ENCODE measurements at regions not wholly inside any gene's neighbourhood (a gene's known extent, or its start where the extent isn't known, plus 50 kb on each side); places are given as distances from the start of the nearest gene placed in this dataset.

DNA sequence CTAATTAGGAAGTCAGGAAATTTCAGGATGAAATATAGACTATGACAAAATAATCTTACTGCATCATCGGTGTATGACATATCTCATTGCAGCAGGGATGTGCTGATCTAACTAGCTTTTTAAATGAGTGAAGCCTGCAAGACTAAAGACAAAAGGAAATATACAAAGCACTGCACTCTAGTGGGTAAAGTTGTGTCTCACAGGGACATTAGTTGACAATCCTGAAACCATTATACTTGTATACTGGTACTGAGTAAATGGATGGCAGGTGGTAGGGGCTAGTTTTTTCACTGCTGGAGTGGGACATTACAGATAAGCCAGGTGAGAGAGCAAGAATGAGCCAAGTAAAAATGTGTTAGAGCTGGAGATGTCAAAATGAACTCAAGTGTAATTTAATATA is 317.5 kb upstream of the RAB6C start:
- Histone ChIP-seq H3K4me3 (no peak overlapping the region), H3K27ac (no peak overlapping the region), H3K27me3 (no peaks in the 10 kb centered on the region), H3K4me1 (no peaks in the 10 kb centered on the region), H3K36me3 (no peaks in the 10 kb centered on the region), H3K9me3 (no peaks in the 10 kb centered on the region)
- no peak for DNase-seq
- no peak for TF ChIP-seq POLR2A (IDR thresholded peaks at IDR 0.05)
- TF ChIP-seq, protein P1, sequence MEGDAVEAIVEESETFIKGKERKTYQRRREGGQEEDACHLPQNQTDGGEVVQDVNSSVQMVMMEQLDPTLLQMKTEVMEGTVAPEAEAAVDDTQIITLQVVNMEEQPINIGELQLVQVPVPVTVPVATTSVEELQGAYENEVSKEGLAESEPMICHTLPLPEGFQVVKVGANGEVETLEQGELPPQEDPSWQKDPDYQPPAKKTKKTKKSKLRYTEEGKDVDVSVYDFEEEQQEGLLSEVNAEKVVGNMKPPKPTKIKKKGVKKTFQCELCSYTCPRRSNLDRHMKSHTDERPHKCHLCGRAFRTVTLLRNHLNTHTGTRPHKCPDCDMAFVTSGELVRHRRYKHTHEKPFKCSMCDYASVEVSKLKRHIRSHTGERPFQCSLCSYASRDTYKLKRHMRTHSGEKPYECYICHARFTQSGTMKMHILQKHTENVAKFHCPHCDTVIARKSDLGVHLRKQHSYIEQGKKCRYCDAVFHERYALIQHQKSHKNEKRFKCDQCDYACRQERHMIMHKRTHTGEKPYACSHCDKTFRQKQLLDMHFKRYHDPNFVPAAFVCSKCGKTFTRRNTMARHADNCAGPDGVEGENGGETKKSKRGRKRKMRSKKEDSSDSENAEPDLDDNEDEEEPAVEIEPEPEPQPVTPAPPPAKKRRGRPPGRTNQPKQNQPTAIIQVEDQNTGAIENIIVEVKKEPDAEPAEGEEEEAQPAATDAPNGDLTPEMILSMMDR (IDR thresholded peaks at IDR 0.05) = no peak

DNA sequence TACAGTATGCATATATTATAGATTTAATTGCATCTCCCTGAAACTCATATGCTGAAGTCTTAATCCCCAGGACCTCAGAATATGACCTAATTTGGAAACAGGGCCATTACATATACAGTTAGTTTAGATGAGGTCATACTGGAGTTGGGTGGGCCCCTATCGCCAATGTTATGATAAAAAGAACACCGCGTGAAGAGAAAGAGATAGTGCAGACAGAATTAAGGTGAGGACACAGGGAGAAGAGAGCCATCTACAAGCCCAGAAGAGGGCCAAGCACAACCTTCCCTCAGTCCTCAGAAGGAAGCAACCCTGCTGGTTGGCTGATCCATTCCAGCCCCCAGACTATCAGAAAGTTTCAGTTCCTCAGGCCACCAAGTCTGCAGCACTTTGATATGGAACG is 311.9 kb upstream of the RAB6C start:
- H3K27me3 ChIP-seq = no peaks in the 10 kb centered on the region
- no peak for DNase-seq
- no peak overlapping the region for H3K27ac ChIP-seq
- H3K9me3 ChIP-seq = no peaks in the 10 kb centered on the region
- no peaks in the 10 kb centered on the region for H3K4me1 ChIP-seq
- no peak overlapping the region for H3K4me3 ChIP-seq
- no peak for TF ChIP-seq POLR2A (IDR thresholded peaks at IDR 0.05)
- TF ChIP-seq, protein P1 (IDR thresholded peaks at IDR 0.05) = no peak
- H3K36me3 ChIP-seq = no peaks in the 10 kb centered on the region

GRCh38 chr2:129672521-129672920 is 306.9 kb upstream of the RAB6C start:
- no peak for DNase-seq
- TF ChIP-seq POLR2A (IDR thresholded peaks at IDR 0.05) = no peak
- TF ChIP-seq, protein P1 (IDR thresholded peaks at IDR 0.05) = no peak
- H3K4me1 ChIP-seq = no peaks in the 10 kb centered on the region

DNA sequence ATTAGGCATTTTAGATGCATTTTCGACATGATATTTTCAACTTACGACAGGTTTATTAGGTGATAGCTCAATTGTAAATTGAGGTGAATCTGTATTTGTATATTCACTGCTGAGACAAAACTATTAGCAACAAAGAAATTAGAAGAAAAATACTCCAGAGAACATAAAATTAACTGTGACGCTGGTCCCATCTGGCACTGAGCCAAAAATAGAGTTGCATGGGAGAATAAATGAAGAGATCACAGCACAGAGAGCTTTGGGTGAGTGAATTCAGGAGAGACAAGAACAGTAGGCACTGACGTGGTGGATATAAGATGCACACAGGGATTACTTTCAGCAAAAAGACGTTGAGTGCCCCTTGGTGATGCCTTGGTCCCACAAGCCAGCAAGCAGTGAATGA is 306.2 kb upstream of the RAB6C start:
- H3K4me3 ChIP-seq = no peak overlapping the region
- no peak for TF ChIP-seq POLR2A (IDR thresholded peaks at IDR 0.05)
- TF ChIP-seq, protein P1 (IDR thresholded peaks at IDR 0.05) = no peak
- no peaks in the 10 kb centered on the region for H3K36me3 ChIP-seq
- H3K27me3 ChIP-seq = no peaks in the 10 kb centered on the region
- no peaks in the 10 kb centered on the region for H3K4me1 ChIP-seq
- H3K9me3 ChIP-seq = no peaks in the 10 kb centered on the region
- DNase-seq = no peak
- no peak overlapping the region for H3K27ac ChIP-seq

More at GRCh38 chr2:129672521-129672920, 306.9 kb upstream of the RAB6C start:
- Histone ChIP-seq H3K9me3 (no peaks in the 10 kb centered on the region), H3K36me3 (no peaks in the 10 kb centered on the region), H3K27ac (no peak overlapping the region), H3K27me3 (no peaks in the 10 kb centered on the region), H3K4me3 (no peak overlapping the region)

- Histone ChIP-seq H3K36me3 (no peaks in the 10 kb centered on the region), H3K4me3 (no peak overlapping the region), H3K27me3 (no peaks in the 10 kb centered on the region), H3K9me3 (no peaks in the 10 kb centered on the region), H3K27ac (no peak overlapping the region), H3K4me1 (no peaks in the 10 kb centered on the region)
- no peak for DNase-seq
- TF ChIP-seq POLR2A (IDR thresholded peaks at IDR 0.05) = no peak
- TF ChIP-seq, protein P1 (IDR thresholded peaks at IDR 0.05) = no peak
Observed at GRCh38 chr2:129673847-129674711, 305.4 kb upstream of the RAB6C start.

Measured in Peyer's patch (tissue), 4 donors.